Osteoblast (primary cell): ENCODE measurements at regions not wholly inside any gene's neighbourhood (a gene's known extent, or its start where the extent isn't known, plus 50 kb on each side); places are given as distances from the start of the nearest gene placed in this dataset.

Experiments
- DNase-seq: peaks from one replicate; pipeline ENCODE4 v3.0.0; 2011; ENCODE audit warnings: low spot score, mixed read lengths; ENCODE audit not compliant: insufficient read length; ENCODE audit errors: missing footprints
- H2AFZ ChIP-seq: 2 replicates; pipeline ENCODE4 v1.6.0; 2011; ENCODE audit warnings: mild to moderate bottlenecking, low read length
- H3K27ac ChIP-seq: 2 replicates; pipeline ENCODE4 v1.5.1; 2011; ENCODE audit warnings: mild to moderate bottlenecking, low read depth, low read length, moderate library complexity
- H3K27me3 ChIP-seq: 2 replicates; pipeline ENCODE4 v1.6.0; 2012; ENCODE audit warnings: mild to moderate bottlenecking, control low read depth, inconsistent platforms, low read length, moderate library complexity; ENCODE audit not compliant: insufficient read depth
- H3K36me3 ChIP-seq: 2 replicates; pipeline ENCODE4 v1.5.1; 2011; ENCODE audit warnings: mild to moderate bottlenecking, low read length, control low read depth, moderate library complexity; ENCODE audit not compliant: insufficient read depth
- H3K4me1 ChIP-seq: 2 replicates; pipeline ENCODE4 v1.5.1; 2011; ENCODE audit warnings: mild to moderate bottlenecking, low read length, control low read depth, moderate library complexity; ENCODE audit not compliant: insufficient read depth
- H3K4me2 ChIP-seq: 2 replicates; pipeline ENCODE4 v1.6.0; 2011; ENCODE audit warnings: mild to moderate bottlenecking, low read length; ENCODE audit not compliant: insufficient read depth
- H3K4me3 ChIP-seq: fragments of 200-600 bp; sonication (generic); 3 replicates; pipeline ENCODE4 v1.5.1; 2012; ENCODE audit warnings: mild to moderate bottlenecking, low read length, inconsistent platforms; ENCODE audit not compliant: insufficient read depth
- H3K79me2 ChIP-seq: 2 replicates; pipeline ENCODE4 v1.6.0; 2012; ENCODE audit warnings: mild to moderate bottlenecking, low read length, control low read depth, inconsistent platforms; ENCODE audit not compliant: insufficient read depth
- H3K9me3 ChIP-seq: 2 replicates; pipeline ENCODE4 v1.5.1; 2011; ENCODE audit warnings: low read depth, low read length, control low read depth
- H4K20me1 ChIP-seq: 2 replicates; pipeline ENCODE4 v1.6.0; 2012; ENCODE audit warnings: mild to moderate bottlenecking, low read length, control low read depth; ENCODE audit not compliant: insufficient read depth
- TF ChIP-seq, protein P1 (sequence below): IDR thresholded peaks from 2 replicates; pipeline ENCODE4 v1.5.1; 2011; ENCODE audit warnings: mild to moderate bottlenecking, low read depth, low read length, moderate library complexity; ENCODE audit errors: extremely low read depth

DNA sequence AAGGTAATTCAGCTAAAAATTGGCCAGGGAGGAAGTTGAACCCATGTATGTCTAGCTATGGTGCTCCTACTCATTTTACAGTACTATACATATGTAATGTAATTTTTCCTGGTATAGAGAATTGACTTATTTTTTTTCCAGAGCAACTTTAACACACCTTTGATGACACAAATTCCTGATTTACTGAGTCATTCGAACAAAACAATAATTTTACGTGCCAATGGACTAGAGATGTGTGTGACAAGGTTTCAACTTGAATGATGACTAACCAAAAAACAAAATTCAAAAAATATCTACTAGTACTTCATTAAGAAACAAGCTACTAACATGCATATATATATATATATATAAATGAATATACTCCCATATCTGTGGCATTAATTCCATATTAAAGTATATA, 180.5 kb downstream of the KITLG start:
- DNase-seq: no peak
- Histone ChIP-seq H2AFZ (no peak overlapping the region), H3K36me3 (no peaks in the 10 kb centered on the region), H3K4me3 (no peak overlapping the region), H3K27me3 (no peaks in the 10 kb centered on the region), H3K4me1 (peaks cover 4% of the 10 kb centered on the region), H4K20me1 (no peaks in the 10 kb centered on the region), H3K27ac (no peak overlapping the region), H3K9me3 (no peaks in the 10 kb centered on the region), H3K4me2 (no peak overlapping the region), H3K79me2 (peaks cover 43% of the 10 kb centered on the region)
- TF ChIP-seq, protein P1, sequence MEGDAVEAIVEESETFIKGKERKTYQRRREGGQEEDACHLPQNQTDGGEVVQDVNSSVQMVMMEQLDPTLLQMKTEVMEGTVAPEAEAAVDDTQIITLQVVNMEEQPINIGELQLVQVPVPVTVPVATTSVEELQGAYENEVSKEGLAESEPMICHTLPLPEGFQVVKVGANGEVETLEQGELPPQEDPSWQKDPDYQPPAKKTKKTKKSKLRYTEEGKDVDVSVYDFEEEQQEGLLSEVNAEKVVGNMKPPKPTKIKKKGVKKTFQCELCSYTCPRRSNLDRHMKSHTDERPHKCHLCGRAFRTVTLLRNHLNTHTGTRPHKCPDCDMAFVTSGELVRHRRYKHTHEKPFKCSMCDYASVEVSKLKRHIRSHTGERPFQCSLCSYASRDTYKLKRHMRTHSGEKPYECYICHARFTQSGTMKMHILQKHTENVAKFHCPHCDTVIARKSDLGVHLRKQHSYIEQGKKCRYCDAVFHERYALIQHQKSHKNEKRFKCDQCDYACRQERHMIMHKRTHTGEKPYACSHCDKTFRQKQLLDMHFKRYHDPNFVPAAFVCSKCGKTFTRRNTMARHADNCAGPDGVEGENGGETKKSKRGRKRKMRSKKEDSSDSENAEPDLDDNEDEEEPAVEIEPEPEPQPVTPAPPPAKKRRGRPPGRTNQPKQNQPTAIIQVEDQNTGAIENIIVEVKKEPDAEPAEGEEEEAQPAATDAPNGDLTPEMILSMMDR: no peak

DNA sequence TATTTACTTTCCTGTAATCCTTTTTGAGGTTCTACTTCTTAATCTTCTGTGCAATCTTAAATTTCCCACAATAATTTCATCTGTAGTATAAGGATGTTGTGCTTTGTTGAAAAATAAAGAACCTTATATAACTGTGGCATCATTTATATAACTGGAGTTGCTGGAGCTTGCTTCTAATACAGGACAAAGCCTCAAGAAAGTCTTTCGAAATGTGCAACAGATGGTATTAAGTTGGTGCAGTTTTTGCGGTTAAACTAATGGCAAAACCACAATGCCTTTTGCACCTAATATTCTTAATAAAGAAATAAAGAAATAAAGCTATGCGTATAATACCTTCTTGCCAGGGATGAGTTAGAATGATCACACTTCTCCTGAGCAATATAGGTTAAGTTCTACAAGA, 180.0 kb downstream of the KITLG start:
- Histone ChIP-seq H3K4me1 (peaks cover 4% of the 10 kb centered on the region), H3K27ac (no peak overlapping the region), H3K79me2 (peaks cover 40% of the 10 kb centered on the region), H3K36me3 (no peaks in the 10 kb centered on the region), H4K20me1 (no peaks in the 10 kb centered on the region), H3K4me3 (no peak overlapping the region), H3K9me3 (no peaks in the 10 kb centered on the region), H3K27me3 (no peaks in the 10 kb centered on the region), H2AFZ (no peak overlapping the region), H3K4me2 (no peak overlapping the region)
- TF ChIP-seq, protein P1: no peak
- DNase-seq: no peak

DNA sequence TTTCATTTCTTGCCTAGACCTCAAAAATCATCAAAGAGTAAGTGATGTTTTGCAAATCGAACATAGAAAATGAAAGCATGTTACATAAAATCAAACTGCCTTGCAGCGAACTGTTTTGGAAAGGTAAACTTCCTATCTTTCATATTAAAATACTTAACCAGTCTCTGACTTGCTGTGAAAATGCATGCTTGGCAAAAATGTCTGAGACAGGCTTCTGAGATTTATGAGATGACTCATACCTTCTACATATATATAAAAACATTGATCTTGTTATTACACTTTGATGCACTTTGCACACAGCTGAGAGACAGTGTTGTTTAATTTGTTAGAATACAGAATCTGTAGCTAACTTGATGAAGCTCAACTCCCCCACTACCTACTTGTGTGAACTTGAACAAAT, 179.1 kb downstream of the KITLG start:
- no peak overlapping the region for H2AFZ ChIP-seq
- DNase-seq: peak; percentile 50
- peak overlapping the region; percentile 53 for H3K4me3 ChIP-seq
- no peaks in the 10 kb centered on the region for H3K9me3 ChIP-seq
- no peaks in the 10 kb centered on the region for H4K20me1 ChIP-seq
- H3K4me2 ChIP-seq: peak overlapping the region; percentile 75
- H3K27me3 ChIP-seq: no peaks in the 10 kb centered on the region
- H3K36me3 ChIP-seq: no peaks in the 10 kb centered on the region
- TF ChIP-seq, protein P1: no peak
- H3K27ac ChIP-seq: no peak overlapping the region
- peaks cover 4% of the 10 kb centered on the region for H3K4me1 ChIP-seq
- H3K79me2 ChIP-seq: peaks cover 36% of the 10 kb centered on the region

DNA sequence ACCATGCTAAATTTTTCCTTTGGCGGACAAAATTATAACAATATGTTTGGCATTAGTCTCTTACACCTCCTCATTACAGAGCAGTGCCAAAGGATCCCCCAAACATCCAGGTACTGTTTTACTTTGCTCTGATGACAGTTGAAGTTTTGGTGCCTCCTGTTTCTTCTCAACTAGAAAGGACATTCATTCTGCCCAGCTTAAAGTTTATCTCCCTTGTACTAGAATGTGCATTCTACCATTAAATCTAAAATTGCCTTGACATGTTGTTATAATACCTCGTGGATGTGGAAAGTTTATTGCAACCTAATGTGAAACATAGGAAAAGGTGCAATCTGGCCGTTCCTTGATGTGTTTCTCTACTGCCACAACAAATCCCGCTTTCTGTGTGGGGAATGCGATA, 173.4 kb downstream of the KITLG start:
- no peak for DNase-seq
- H3K36me3 ChIP-seq: no peaks in the 10 kb centered on the region
- no peak overlapping the region for H3K4me3 ChIP-seq
- TF ChIP-seq, protein P1: no peak
- no peaks in the 10 kb centered on the region for H3K27me3 ChIP-seq
- peaks cover 6% of the 10 kb centered on the region for H3K79me2 ChIP-seq
- no peaks in the 10 kb centered on the region for H3K9me3 ChIP-seq
- no peaks in the 10 kb centered on the region for H3K4me1 ChIP-seq
- H3K27ac ChIP-seq: no peak overlapping the region
- no peak overlapping the region for H3K4me2 ChIP-seq
- no peak overlapping the region for H2AFZ ChIP-seq
- H4K20me1 ChIP-seq: no peaks in the 10 kb centered on the region
